ENCODE measurements at regions not wholly inside any gene's neighbourhood (a gene's known extent, or its start where the extent isn't known, plus 50 kb on each side); places are given as distances from the start of the nearest gene placed in this dataset.

DNA sequence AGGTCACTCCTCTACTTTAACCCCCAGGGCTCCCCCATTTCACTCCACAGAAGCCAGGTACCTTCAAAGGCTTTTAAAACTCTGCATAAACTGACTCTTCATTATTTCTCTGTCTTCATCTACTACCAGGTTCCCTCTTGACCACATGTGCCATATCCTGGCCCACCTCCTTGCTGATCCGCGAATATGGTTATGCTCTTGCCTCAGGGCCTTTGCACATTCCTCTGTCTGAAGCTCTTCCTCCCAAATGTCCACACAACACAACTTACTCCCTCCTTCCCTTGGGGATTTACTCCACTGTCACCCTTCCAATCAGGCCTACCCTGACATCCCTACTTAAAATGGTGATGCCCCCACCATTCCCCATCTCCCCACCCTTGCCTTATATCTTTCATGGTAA, 134.6 kb upstream of the ANKRD55 start:
- Histone ChIP-seq H3K4me3 (ENCODE audit: low read depth in 1 of 2, low read length in 1 of 2) (no peak overlapping the region), H3K4me1 (ENCODE audit: control insufficient read depth in 1 of 2, insufficient read depth in 1 of 2, low read depth in 1 of 2, low read length in 1 of 2) (no peaks in the 10 kb centered on the region), H3K9me3 (no peaks in the 10 kb centered on the region), H3K36me3 (no peaks in the 10 kb centered on the region), H3K27ac (no peak overlapping the region), H3K27me3 (no peaks in the 10 kb centered on the region)
- TF ChIP-seq CTCF (IDR thresholded peaks at IDR 0.05), result no peak

DNA sequence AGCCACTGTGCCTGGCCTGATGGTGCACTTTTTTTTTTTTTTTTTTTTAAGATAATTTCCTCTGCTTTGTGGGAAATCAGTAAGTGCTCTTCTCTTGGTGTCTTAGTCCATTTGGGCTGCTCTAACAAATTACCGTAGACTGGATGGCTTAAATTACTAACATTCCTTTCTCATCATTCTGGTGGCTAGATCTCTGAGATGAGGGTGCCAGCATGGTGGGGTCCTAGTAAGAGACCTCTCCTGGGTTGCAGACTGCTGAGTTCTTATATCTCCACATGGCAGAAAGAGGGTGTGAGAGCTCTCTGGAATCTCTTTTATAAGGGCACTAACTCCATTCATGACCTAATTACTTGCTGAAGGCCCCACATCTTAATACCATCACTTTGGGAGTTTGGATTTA, 133.9 kb upstream of the ANKRD55 start:
- Histone ChIP-seq H3K4me1 (ENCODE audit: control insufficient read depth in 1 of 2, insufficient read depth in 1 of 2, low read depth in 1 of 2, low read length in 1 of 2) (no peaks in the 10 kb centered on the region), H3K27me3 (no peaks in the 10 kb centered on the region), H3K27ac (no peak overlapping the region), H3K36me3 (no peaks in the 10 kb centered on the region), H3K4me3 (ENCODE audit: low read depth in 1 of 2, low read length in 1 of 2) (no peak overlapping the region), H3K9me3 (no peaks in the 10 kb centered on the region)
- TF ChIP-seq CTCF (IDR thresholded peaks at IDR 0.05), result no peak

- H3K27ac ChIP-seq, result no peak overlapping the region
- peaks cover 17% of the 10 kb centered on the region for H3K27me3 ChIP-seq
- no peak overlapping the region for H3K4me3 ChIP-seq (ENCODE audit: low read depth in 1 of 2, low read length in 1 of 2)
- H3K9me3 ChIP-seq, result no peaks in the 10 kb centered on the region
- no peaks in the 10 kb centered on the region for H3K36me3 ChIP-seq
- no peaks in the 10 kb centered on the region for H3K4me1 ChIP-seq (ENCODE audit: control insufficient read depth in 1 of 2, insufficient read depth in 1 of 2, low read depth in 1 of 2, low read length in 1 of 2)
- TF ChIP-seq CTCF (IDR thresholded peaks at IDR 0.05), result no peak
Observed at GRCh38 chr5:56361398-56361797, 128.3 kb upstream of the ANKRD55 start.

GRCh38 chr5:56360816-56361215, 127.7 kb upstream of the ANKRD55 start:
- H3K4me3 ChIP-seq (ENCODE audit: low read depth in 1 of 2, low read length in 1 of 2), result no peak overlapping the region
- TF ChIP-seq CTCF (IDR thresholded peaks at IDR 0.05), result no peak
- H3K4me1 ChIP-seq (ENCODE audit: control insufficient read depth in 1 of 2, insufficient read depth in 1 of 2, low read depth in 1 of 2, low read length in 1 of 2), result no peaks in the 10 kb centered on the region

DNA sequence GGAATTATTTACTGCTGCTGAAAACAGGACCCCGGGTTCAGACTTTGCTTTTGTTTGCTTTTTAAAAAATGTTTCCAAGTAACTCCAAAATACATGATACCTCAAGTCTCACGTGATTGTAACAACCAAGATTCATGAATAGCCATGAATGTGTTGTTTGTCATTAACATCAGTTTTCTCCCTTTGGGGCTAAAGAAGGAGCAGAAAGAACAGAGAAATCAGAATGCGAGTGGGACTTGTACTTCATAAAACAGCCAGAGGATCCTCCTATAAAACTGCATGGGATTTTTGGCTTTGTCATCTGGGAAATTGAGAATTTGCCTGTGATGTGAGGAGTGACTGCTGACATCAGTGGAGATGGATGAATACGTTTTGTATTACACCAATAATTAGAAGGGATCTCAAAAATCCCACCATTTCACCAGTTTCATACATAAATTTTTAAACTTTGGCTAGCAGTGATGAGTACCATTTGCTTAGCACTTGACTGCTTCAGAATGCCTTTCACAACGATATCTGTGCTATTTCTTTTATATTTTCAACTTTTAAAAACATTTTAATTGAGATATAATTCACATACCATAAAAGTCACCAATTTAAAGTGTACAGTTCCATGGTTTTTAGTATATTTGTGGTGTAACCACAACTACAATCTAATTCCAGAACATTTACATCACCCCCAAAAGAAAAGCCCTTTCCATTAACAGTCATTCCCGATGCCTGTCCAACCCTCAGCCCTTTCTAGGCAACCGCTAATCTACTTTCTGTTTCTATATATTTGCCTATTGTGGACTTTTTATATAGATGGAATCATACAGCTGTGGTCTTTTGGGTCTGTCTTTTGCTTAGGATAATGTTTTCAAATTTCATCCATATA, 126.9 kb upstream of the ANKRD55 start:
- no peak for TF ChIP-seq CTCF (IDR thresholded peaks at IDR 0.05)

More at GRCh38 chr5:56360816-56361215, 127.7 kb upstream of the ANKRD55 start:
- Histone ChIP-seq H3K27ac (no peak overlapping the region), H3K36me3 (no peaks in the 10 kb centered on the region), H3K9me3 (no peaks in the 10 kb centered on the region), H3K27me3 (peaks cover 17% of the 10 kb centered on the region)

More for the DNA sequence above, 126.9 kb upstream of the ANKRD55 start:
- Histone ChIP-seq H3K27ac (no peak overlapping the region), H3K36me3 (no peaks in the 10 kb centered on the region), H3K9me3 (no peaks in the 10 kb centered on the region), H3K27me3 (peaks cover 17% of the 10 kb centered on the region), H3K4me1 (ENCODE audit: control insufficient read depth in 1 of 2, insufficient read depth in 1 of 2, low read depth in 1 of 2, low read length in 1 of 2) (no peaks in the 10 kb centered on the region), H3K4me3 (ENCODE audit: low read depth in 1 of 2, low read length in 1 of 2) (no peak overlapping the region)

Data from neutrophil (primary cell).